ENCODE measurements at regions not wholly inside any gene's neighbourhood (a gene's known extent, or its start where the extent isn't known, plus 50 kb on each side); places are given as distances from the start of the nearest gene placed in this dataset.
"Not testable (repeated sequence)": the region's sequence is repeated elsewhere in the genome, so short reads cannot be mapped to it uniquely, and the experiment has no call there.

- no peak for DNase-seq (ENCODE audit: low read depth in 2 of 2)
Measured at GRCh38 chr19:5257155-5258045, 83.2 kb downstream of the PTPRS start.

GRCh38 chr19:5255602-5256231 lies 84.9 kb downstream of the PTPRS start:
- no peak for DNase-seq (ENCODE audit: low read depth in 2 of 2)

GRCh38 chr19:5254944-5255343 lies 85.7 kb downstream of the PTPRS start:
- DNase-seq (ENCODE audit: low read depth in 2 of 2) = no peak

GRCh38 chr19:5254543-5254942 lies 86.1 kb downstream of the PTPRS start:
- no peak for DNase-seq (ENCODE audit: low read depth in 2 of 2)

- no peak for DNase-seq (ENCODE audit: low read depth in 2 of 2)
Measured at GRCh38 chr19:5253406-5254110, 87.1 kb downstream of the PTPRS start.

GRCh38 chr19:5251096-5252065 lies 89.2 kb downstream of the PTPRS start:
- no peak for DNase-seq (ENCODE audit: low read depth in 2 of 2)

- DNase-seq (ENCODE audit: low read depth in 2 of 2) = no peak
Measured at GRCh38 chr19:5250127-5250659, 90.4 kb downstream of the PTPRS start.

- no peak for DNase-seq (ENCODE audit: low read depth in 2 of 2)
Measured at GRCh38 chr19:5249526-5249925, 91.1 kb downstream of the PTPRS start.

- DNase-seq (ENCODE audit: low read depth in 2 of 2) = no peak
Measured at GRCh38 chr19:5247957-5248705, 92.5 kb downstream of the PTPRS start.

GRCh38 chr19:5246554-5247155 lies 94.0 kb downstream of the PTPRS start:
- peak in 1 of 2 donors; percentile 24 for DNase-seq (ENCODE audit: low read depth in 2 of 2)

GRCh38 chr19:5245631-5246553 lies 94.7 kb downstream of the PTPRS start:
- DNase-seq (ENCODE audit: low read depth in 2 of 2) = no peak

- DNase-seq (ENCODE audit: low read depth in 2 of 2) = no peak
Measured at GRCh38 chr19:5244351-5244750, 96.3 kb downstream of the PTPRS start.

- DNase-seq (ENCODE audit: low read depth in 2 of 2) = no peak
Measured at GRCh38 chr19:5243878-5244277, 96.7 kb downstream of the PTPRS start.

GRCh38 chr19:5241896-5242295 lies 98.7 kb downstream of the PTPRS start:
- not testable (repeated sequence) for DNase-seq (ENCODE audit: low read depth in 2 of 2)

- DNase-seq (ENCODE audit: low read depth in 2 of 2) = no peak
Measured at GRCh38 chr19:5240011-5240410, 100.6 kb downstream of the PTPRS start.

- no peak for DNase-seq (ENCODE audit: low read depth in 2 of 2)
Measured at GRCh38 chr19:5238700-5239099, 101.9 kb downstream of the PTPRS start.

- DNase-seq (ENCODE audit: low read depth in 2 of 2) = no peak
Measured at GRCh38 chr19:5237939-5238480, 102.6 kb downstream of the PTPRS start.

GRCh38 chr19:5237190-5237780 lies 103.3 kb downstream of the PTPRS start:
- no peak for DNase-seq (ENCODE audit: low read depth in 2 of 2)
